Smooth muscle cell (in vitro differentiated cells): ENCODE measurements at regions not wholly inside any gene's neighbourhood (a gene's known extent, or its start where the extent isn't known, plus 50 kb on each side); places are given as distances from the start of the nearest gene placed in this dataset.

Experiments
- DNase-seq: peaks from one replicate; lab custom pipeline; 2025; ENCODE audit not compliant: unreplicated experiment; lab: John Stamatoyannopoulos, UW
- H2AFZ ChIP-seq: fragments of 200-600 bp; sonication (generic); 2 replicates; pipeline ENCODE4 v1.6.0; 2016; ENCODE audit warnings: antibody characterized with exemption, low read depth, mild to moderate bottlenecking
- H3F3A ChIP-seq: fragments of 200-600 bp; sonication (generic); 2 replicates; pipeline ENCODE4 v1.6.0; 2017; ENCODE audit warnings: antibody characterized with exemption, low read depth
- H3K27ac ChIP-seq: fragments of 200-600 bp; sonication (generic); 2 replicates; pipeline ENCODE4 v1.5.1; 2016; ENCODE audit warnings: low read depth, mild to moderate bottlenecking
- H3K27me3 ChIP-seq: fragments of 200-600 bp; sonication (generic); 2 replicates; pipeline ENCODE4 v1.6.1; 2016; ENCODE audit warnings: low read depth, mild to moderate bottlenecking
- H3K36me3 ChIP-seq: fragments of 200-600 bp; sonication (generic); 2 replicates; pipeline ENCODE4 v1.5.1; 2016; ENCODE audit warnings: low read depth
- H3K4me1 ChIP-seq: fragments of 200-600 bp; sonication (generic); 2 replicates; pipeline ENCODE4 v1.5.1; 2016; ENCODE audit warnings: low read depth
- H3K4me2 ChIP-seq: fragments of 200-600 bp; sonication (generic); 2 replicates; pipeline ENCODE4 v1.6.0; 2016; ENCODE audit warnings: mild to moderate bottlenecking
- H3K4me3 ChIP-seq: fragments of 200-600 bp; sonication (generic); 2 replicates; pipeline ENCODE4 v1.5.1; 2016; ENCODE audit warnings: mild to moderate bottlenecking
- H3K79me2 ChIP-seq: fragments of 200-600 bp; sonication (generic); 2 replicates; pipeline ENCODE4 v1.6.0; 2016; ENCODE audit warnings: low read depth, mild to moderate bottlenecking
- H3K9ac ChIP-seq: fragments of 200-600 bp; sonication (generic); 2 replicates; pipeline ENCODE4 v1.6.0; 2016; ENCODE audit warnings: low read depth
- H3K9me3 ChIP-seq: fragments of 200-600 bp; sonication (generic); replicated peaks from 2 replicates; pipeline ENCODE4 v1.5.1; 2016; ENCODE audit warnings: low read depth
- H4K20me1 ChIP-seq: fragments of 200-600 bp; sonication (generic); 2 replicates; pipeline ENCODE4 v1.6.0; 2016; ENCODE audit warnings: low read depth
- CTCF ChIP-seq: fragments of 200-600 bp; sonication (generic); IDR thresholded peaks from 2 replicates; pipeline ENCODE4 v1.5.1; 2017; ENCODE audit warnings: borderline replicate concordance, mild to moderate bottlenecking, antibody characterized with exemption; ENCODE audit not compliant: insufficient read depth, poor library complexity, severe bottlenecking
- WGBS: methylation state at CpG from one replicate; pipeline ENCODE4 v1.1.7; 2016; ENCODE audit warnings: low lambda C conversion rate; 5-methylcytosine and 5-hydroxymethylcytosine counted together

DNA sequence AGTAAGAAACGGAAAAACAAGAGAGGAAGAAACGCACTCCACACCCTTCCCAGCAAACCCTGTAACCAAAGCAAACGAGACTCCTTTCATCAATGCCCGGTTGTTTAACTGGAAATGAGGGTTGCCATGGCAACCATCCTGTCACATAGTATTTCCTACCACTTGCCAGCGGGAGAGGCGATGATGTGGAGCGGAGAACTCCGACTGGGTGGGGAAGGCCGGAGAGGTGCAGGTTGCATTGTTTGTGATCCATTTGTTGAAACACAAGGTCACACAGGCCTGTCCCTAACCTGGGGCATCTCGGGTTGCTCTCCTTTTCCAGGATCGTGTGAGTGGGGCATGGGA is 609.9 kb downstream of the BUD13 start:
- WGBS: 72% methylated on average over 11 of the region's 11 CpGs
- Histone ChIP-seq H3K27me3 (no peaks in the 10 kb centered on the region), H3K27ac (no peak overlapping the region), H3F3A (no peaks in the 10 kb centered on the region), H3K79me2 (no peaks in the 10 kb centered on the region), H3K4me2 (no peak overlapping the region), H3K9ac (no peak overlapping the region), H3K9me3 (no peaks in the 10 kb centered on the region), H3K36me3 (no peaks in the 10 kb centered on the region), H3K4me3 (no peak overlapping the region), H3K4me1 (no peaks in the 10 kb centered on the region), H2AFZ (no peak overlapping the region), H4K20me1 (no peaks in the 10 kb centered on the region)
- no peak for TF ChIP-seq CTCF
- DNase-seq: no peak

GRCh38 chr11:116162086-116162885 is 610.5 kb downstream of the BUD13 start:
- WGBS: 93% methylated on average over 19 of the region's 20 CpGs
- Histone ChIP-seq H3F3A (no peaks in the 10 kb centered on the region), H3K9me3 (no peaks in the 10 kb centered on the region), H3K27ac (no peak overlapping the region), H3K27me3 (no peaks in the 10 kb centered on the region), H3K4me1 (no peaks in the 10 kb centered on the region), H2AFZ (no peak overlapping the region), H3K9ac (no peak overlapping the region), H3K4me2 (no peak overlapping the region), H3K4me3 (no peak overlapping the region), H3K36me3 (no peaks in the 10 kb centered on the region), H4K20me1 (no peaks in the 10 kb centered on the region), H3K79me2 (no peaks in the 10 kb centered on the region)
- TF ChIP-seq CTCF: no peak
- no peak for DNase-seq

- no peak for TF ChIP-seq CTCF
These were observed 624.1 kb downstream of the BUD13 start for GRCh38 chr11:116148645-116149044.

GRCh38 chr11:116148056-116148455 is 624.7 kb downstream of the BUD13 start:
- TF ChIP-seq CTCF: no peak
- Histone ChIP-seq H3K4me3 (no peak overlapping the region), H3K27me3 (no peaks in the 10 kb centered on the region), H3K9ac (no peak overlapping the region), H3K27ac (no peak overlapping the region), H3K79me2 (no peaks in the 10 kb centered on the region), H2AFZ (no peak overlapping the region), H3K36me3 (no peaks in the 10 kb centered on the region), H4K20me1 (no peaks in the 10 kb centered on the region), H3K9me3 (no peaks in the 10 kb centered on the region), H3K4me2 (no peak overlapping the region), H3F3A (no peaks in the 10 kb centered on the region), H3K4me1 (no peaks in the 10 kb centered on the region)
- 48% methylated on average over 10 of the region's 10 CpGs for WGBS
- DNase-seq: no peak

More at GRCh38 chr11:116148645-116149044, 624.1 kb downstream of the BUD13 start:
- no peaks in the 10 kb centered on the region for H4K20me1 ChIP-seq
- no peaks in the 10 kb centered on the region for H3K27me3 ChIP-seq
- H3K79me2 ChIP-seq: no peaks in the 10 kb centered on the region
- H3K36me3 ChIP-seq: no peaks in the 10 kb centered on the region
- H3F3A ChIP-seq: no peaks in the 10 kb centered on the region
- no peaks in the 10 kb centered on the region for H3K4me1 ChIP-seq
- no peak overlapping the region for H3K4me3 ChIP-seq
- H3K9me3 ChIP-seq: no peaks in the 10 kb centered on the region
- no peak overlapping the region for H3K27ac ChIP-seq
- DNase-seq: no peak
- no peak overlapping the region for H3K4me2 ChIP-seq
- 93% methylated on average over 2 of the region's 2 CpGs for WGBS
- no peak overlapping the region for H3K9ac ChIP-seq
- no peak overlapping the region for H2AFZ ChIP-seq
